Left ventricle myocardium inferior (tissue), 1 donor: ENCODE measurements at regions not wholly inside any gene's neighbourhood (a gene's known extent, or its start where the extent isn't known, plus 50 kb on each side); places are given as distances from the start of the nearest gene placed in this dataset.

Source experiments
- DNase-seq: peaks from one replicate; pipeline ENCODE4 v3.0.0-alpha.2; 2020
- H3K27ac ChIP-seq: fragments of 200-600 bp; replicated peaks from 2 replicates; pipeline ENCODE4 v1.8.0; 2021
- H3K27me3 ChIP-seq: fragments of 200-600 bp; 2 replicates; pipeline ENCODE4 v1.8.0; 2021; ENCODE audit warnings: low read depth
- H3K36me3 ChIP-seq: fragments of 200-600 bp; 2 replicates; pipeline ENCODE4 v1.8.0; 2021
- H3K4me1 ChIP-seq: fragments of 200-600 bp; 2 replicates; pipeline ENCODE4 v1.8.0; 2021
- H3K4me3 ChIP-seq: fragments of 200-600 bp; 2 replicates; pipeline ENCODE4 v1.8.0; 2021; ENCODE audit warnings: mild to moderate bottlenecking, moderate library complexity
- H3K9me3 ChIP-seq: fragments of 200-600 bp; replicated peaks from 2 replicates; pipeline ENCODE4 v1.8.0; 2021
- CTCF ChIP-seq: fragments of 200-600 bp; IDR thresholded peaks from 2 replicates; pipeline ENCODE4 v1.8.0; 2021; ENCODE audit warnings: antibody characterized with exemption, mild to moderate bottlenecking, borderline replicate concordance
- intact Hi-C: fragments of 100-400 bp; cut with micrococcal nuclease; formaldehyde crosslinking; loops from one replicate; pipeline ENCODE4 v1.11.0; 2022
- donor health status: DM: no; HTN: yes; CAD: no; lungs with severe emphysema.

GRCh38 chr14:30134936-30135335, 207.3 kb upstream of the PRKD1 start:
- H3K36me3 ChIP-seq = no peaks in the 10 kb centered on the region
- H3K27ac ChIP-seq = no peak overlapping the region
- TF ChIP-seq CTCF = no peak
- intact Hi-C loops = no loop called here
- H3K4me1 ChIP-seq = no peaks in the 10 kb centered on the region
- no peak for DNase-seq
- H3K4me3 ChIP-seq = no peak overlapping the region
- H3K27me3 ChIP-seq = no peaks in the 10 kb centered on the region
- no peaks in the 10 kb centered on the region for H3K9me3 ChIP-seq

DNA sequence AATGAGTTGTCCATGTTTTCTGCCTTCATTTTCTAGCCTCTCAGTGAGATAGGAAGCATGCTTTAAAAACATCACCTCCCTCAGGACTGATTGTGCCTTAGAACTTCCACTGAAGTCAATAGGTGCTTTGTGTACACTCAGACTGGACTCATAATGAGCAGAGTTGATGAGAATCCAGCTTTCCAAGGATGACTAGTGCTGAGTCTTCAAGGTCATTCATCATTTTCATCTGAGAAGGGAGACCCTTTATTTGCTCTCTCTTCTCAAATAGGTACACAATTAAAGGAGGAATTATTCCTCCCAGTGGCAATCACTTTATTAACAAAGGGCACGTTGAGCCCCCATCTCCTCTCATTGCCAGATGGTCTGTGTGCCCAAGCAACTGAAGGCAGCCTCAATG, 210.9 kb upstream of the PRKD1 start:
- Histone ChIP-seq H3K4me3 (no peak overlapping the region), H3K9me3 (no peaks in the 10 kb centered on the region), H3K27ac (no peak overlapping the region), H3K36me3 (no peaks in the 10 kb centered on the region), H3K4me1 (no peaks in the 10 kb centered on the region), H3K27me3 (no peaks in the 10 kb centered on the region)
- intact Hi-C loops = no loop called here
- no peak for TF ChIP-seq CTCF
- DNase-seq = no peak

DNA sequence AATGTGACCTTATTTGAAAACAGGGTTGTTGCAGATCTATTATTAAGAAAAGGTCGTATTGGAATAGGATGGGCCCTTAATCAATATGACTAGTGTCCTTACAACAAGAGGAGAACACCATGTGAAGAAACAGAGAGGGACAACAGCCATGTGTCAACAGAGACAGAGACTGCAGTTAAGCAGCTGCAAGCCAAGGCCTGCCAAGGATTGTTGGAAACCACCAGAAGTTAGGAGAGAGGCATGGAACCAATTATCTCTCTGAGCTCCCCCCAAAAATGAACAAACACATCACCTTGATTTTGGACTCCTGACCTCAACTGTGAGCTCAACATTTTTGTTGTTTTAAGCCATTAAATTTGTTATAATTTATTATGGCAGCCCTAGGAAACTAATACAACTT, 214.6 kb upstream of the PRKD1 start:
- H3K9me3 ChIP-seq = peaks cover 24% of the 10 kb centered on the region

GRCh38 chr14:30143627-30144026, 216.0 kb upstream of the PRKD1 start:
- no peaks in the 10 kb centered on the region for H3K36me3 ChIP-seq
- no peak overlapping the region for H3K4me3 ChIP-seq
- DNase-seq = no peak
- TF ChIP-seq CTCF = no peak
- H3K27me3 ChIP-seq = no peaks in the 10 kb centered on the region
- H3K27ac ChIP-seq = no peak overlapping the region
- peaks cover 38% of the 10 kb centered on the region for H3K9me3 ChIP-seq
- intact Hi-C loops = no loop called here
- H3K4me1 ChIP-seq = no peaks in the 10 kb centered on the region

More for the DNA sequence above, 214.6 kb upstream of the PRKD1 start:
- Histone ChIP-seq H3K36me3 (no peaks in the 10 kb centered on the region), H3K4me1 (no peaks in the 10 kb centered on the region), H3K27ac (no peak overlapping the region), H3K4me3 (no peak overlapping the region), H3K27me3 (no peaks in the 10 kb centered on the region)
- no peak for TF ChIP-seq CTCF
- DNase-seq = no peak
- intact Hi-C loops = no loop called here

DNA sequence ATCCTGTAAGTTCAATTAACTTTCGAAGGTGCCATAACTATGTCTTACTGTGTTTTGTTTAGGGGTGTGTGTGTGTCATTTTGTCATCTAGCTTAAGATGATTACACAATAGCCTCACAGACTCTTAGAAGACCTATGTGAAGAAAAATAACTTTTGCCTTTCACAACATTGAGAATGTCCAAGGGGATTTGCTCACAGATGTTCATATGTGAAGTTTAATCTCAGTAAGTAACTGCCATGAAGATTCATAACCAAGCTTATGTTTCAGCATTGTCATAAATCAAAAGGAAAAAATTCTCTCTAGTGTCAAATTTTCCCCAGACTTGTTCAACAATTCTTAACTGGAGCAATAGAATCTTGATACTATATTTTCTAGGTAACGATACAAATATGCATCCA, 226.1 kb upstream of the PRKD1 start:
- TF ChIP-seq CTCF = no peak
- intact Hi-C loops = no loop called here
- H3K4me1 ChIP-seq = no peaks in the 10 kb centered on the region
- H3K4me3 ChIP-seq = no peak overlapping the region
- H3K9me3 ChIP-seq = peaks cover 17% of the 10 kb centered on the region
- no peak overlapping the region for H3K27ac ChIP-seq
- H3K36me3 ChIP-seq = no peaks in the 10 kb centered on the region
- no peaks in the 10 kb centered on the region for H3K27me3 ChIP-seq
- DNase-seq = no peak

DNA sequence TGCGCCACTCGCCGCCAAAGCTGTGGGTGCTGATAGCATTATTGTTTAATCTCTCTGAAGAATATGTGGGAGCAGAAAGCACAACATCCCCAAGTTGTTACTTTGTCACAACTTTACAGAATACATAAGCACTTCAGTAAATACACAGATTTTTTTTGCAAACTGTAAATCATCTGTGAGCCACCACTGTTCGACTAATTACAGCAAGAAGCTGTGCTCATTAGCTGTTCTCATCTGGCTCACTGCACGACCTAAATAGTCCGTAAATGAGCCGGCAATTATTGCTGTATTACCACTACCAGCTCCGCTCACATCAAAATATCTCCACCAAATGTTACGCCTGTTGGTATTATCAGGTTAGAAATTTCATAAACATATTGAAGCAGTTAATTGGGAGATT, 228.9 kb upstream of the PRKD1 start:
- no peak overlapping the region for H3K27ac ChIP-seq
- H3K27me3 ChIP-seq = no peaks in the 10 kb centered on the region
- no peaks in the 10 kb centered on the region for H3K4me1 ChIP-seq
- intact Hi-C loops = no loop called here
- H3K4me3 ChIP-seq = no peak overlapping the region
- H3K9me3 ChIP-seq = no peaks in the 10 kb centered on the region
- no peak for TF ChIP-seq CTCF
- H3K36me3 ChIP-seq = no peaks in the 10 kb centered on the region
- no peak for DNase-seq
